Peyer's patch (tissue), 4 donors: ENCODE measurements at regions not wholly inside any gene's neighbourhood (a gene's known extent, or its start where the extent isn't known, plus 50 kb on each side); places are given as distances from the start of the nearest gene placed in this dataset.

Experiments used
- CTCF ChIP-seq, 6 experiments: fragments of 450-650 bp in 4 of 6; fragments of 200-600 bp in 2 of 6; sonication (generic) in 1 of 6; IDR thresholded peaks; one replicate each; pipeline ENCODE4 v1.5.1; 2017 to 2019; ENCODE audit warnings: antibody characterized with exemption in 6 of 6, mild to moderate bottlenecking in 3 of 6, moderate library complexity in 1 of 6
- POLR2A ChIP-seq, 2 donors: fragments of 450-650 bp; IDR thresholded peaks; one replicate each; pipeline ENCODE4 v1.5.1; 2017; ENCODE audit warnings: antibody characterized with exemption in 2 of 2, mild to moderate bottlenecking in 2 of 2, moderate library complexity in 2 of 2

- TF ChIP-seq CTCF (IDR thresholded peaks at IDR 0.05) (no peak), POLR2A (IDR thresholded peaks at IDR 0.05) (no peak)
Measured at GRCh38 chr1:208767816-208768215, 523.6 kb upstream of the PLXNA2 start.
